ENCODE measurements at regions not wholly inside any gene's neighbourhood (a gene's known extent, or its start where the extent isn't known, plus 50 kb on each side); places are given as distances from the start of the nearest gene placed in this dataset.

GRCh38 chr5:133807348-133807747, 161.1 kb downstream of the C5orf15 start:
- Histone ChIP-seq H3K4me3 (ENCODE audit: insufficient read depth, low read length) (no peak overlapping the region), H3K27me3 (ENCODE audit: insufficient read depth, low read length) (peaks cover 11% of the 10 kb centered on the region), H3K27ac (ENCODE audit: low read depth, low read length) (no peak overlapping the region), H4K20me1 (ENCODE audit: insufficient read depth, low read length) (no peaks in the 10 kb centered on the region), H3K9me3 (ENCODE audit: low read depth, low read length) (no peaks in the 10 kb centered on the region), H3K4me2 (ENCODE audit: insufficient read depth, low read length) (no peak overlapping the region), H3K79me2 (ENCODE audit: insufficient read depth, low read length) (no peaks in the 10 kb centered on the region), H3K4me1 (ENCODE audit: insufficient read depth, low read length) (no peaks in the 10 kb centered on the region), H3K36me3 (ENCODE audit: insufficient read depth, low read length) (no peaks in the 10 kb centered on the region), H2AFZ (ENCODE audit: low read length) (no peak overlapping the region)
- no peak for TF ChIP-seq CTCF (IDR thresholded peaks at IDR 0.05; ENCODE audit: extremely low read depth, low read depth, low read length)
- no peak for DNase-seq (ENCODE audit: insufficient read length, low spot score, missing footprints)

DNA sequence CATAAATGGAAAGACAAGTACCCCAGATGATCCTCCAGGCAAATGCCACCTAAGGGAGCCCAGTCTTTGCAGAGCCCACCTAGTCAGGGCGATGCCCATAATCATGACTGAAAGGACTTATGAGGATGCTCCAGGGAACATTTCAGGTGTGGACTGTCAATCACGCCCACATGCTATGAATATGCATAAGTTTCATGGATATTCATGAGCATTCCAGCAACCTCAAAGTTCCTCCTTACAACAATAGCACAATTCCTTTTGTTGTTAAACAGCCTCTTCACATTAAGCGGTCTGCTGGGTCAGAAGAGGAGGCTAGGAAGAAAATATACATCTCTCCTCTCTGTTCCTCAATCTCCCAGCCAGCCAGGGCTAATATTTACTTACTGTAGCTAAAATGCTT, 161.6 kb downstream of the C5orf15 start:
- no peaks in the 10 kb centered on the region for H4K20me1 ChIP-seq (ENCODE audit: insufficient read depth, low read length)
- no peak for DNase-seq (ENCODE audit: insufficient read length, low spot score, missing footprints)
- no peaks in the 10 kb centered on the region for H3K4me1 ChIP-seq (ENCODE audit: insufficient read depth, low read length)
- no peak for TF ChIP-seq CTCF (IDR thresholded peaks at IDR 0.05; ENCODE audit: extremely low read depth, low read depth, low read length)
- H2AFZ ChIP-seq (ENCODE audit: low read length) = no peak overlapping the region
- H3K4me3 ChIP-seq (ENCODE audit: insufficient read depth, low read length) = no peak overlapping the region
- peaks cover 11% of the 10 kb centered on the region for H3K27me3 ChIP-seq (ENCODE audit: insufficient read depth, low read length)
- no peak overlapping the region for H3K4me2 ChIP-seq (ENCODE audit: insufficient read depth, low read length)
- H3K36me3 ChIP-seq (ENCODE audit: insufficient read depth, low read length) = no peaks in the 10 kb centered on the region
- no peaks in the 10 kb centered on the region for H3K9me3 ChIP-seq (ENCODE audit: low read depth, low read length)
- no peaks in the 10 kb centered on the region for H3K79me2 ChIP-seq (ENCODE audit: insufficient read depth, low read length)
- H3K27ac ChIP-seq (ENCODE audit: low read depth, low read length) = no peak overlapping the region

DNA sequence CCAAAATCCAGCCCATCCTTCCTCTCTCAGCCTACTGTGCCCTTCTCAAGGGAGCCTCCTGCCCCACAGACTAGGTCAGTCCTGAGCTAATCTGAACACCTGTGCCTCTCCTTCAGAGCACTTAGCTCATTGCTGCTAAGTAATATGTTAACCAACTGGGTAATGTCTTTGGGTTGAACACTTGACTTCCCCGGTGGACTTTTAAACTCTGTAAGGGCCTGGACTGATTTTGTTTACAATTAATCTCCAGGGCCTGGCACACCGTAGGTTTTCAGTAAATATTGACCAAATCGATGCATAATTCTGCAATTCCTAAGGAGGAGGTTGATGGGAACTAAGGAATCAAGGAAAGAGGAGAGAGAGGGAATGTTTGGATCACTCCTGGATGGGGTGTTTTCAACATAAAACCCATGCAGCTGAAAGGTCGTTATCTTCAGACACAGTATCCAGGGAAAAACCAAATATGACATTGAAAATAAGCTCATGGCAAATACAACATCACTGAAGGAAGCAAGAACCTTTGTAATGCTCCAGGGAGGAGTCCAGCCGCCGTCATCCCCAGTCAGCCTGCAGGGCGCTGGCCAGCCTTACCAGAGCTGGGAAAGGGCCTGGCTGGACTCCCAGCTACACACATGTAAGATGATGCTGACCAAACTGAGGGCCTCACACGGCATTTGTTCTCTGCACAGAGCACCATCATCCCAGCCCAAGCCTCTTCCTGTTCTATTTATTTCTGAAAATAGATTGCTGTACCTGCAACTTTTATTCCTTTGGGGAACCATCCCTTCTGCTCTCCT, 166.3 kb downstream of the C5orf15 start:
- H3K4me3 ChIP-seq (ENCODE audit: insufficient read depth, low read length) = no peak overlapping the region
- no peak overlapping the region for H3K27ac ChIP-seq (ENCODE audit: low read depth, low read length)
- no peaks in the 10 kb centered on the region for H3K36me3 ChIP-seq (ENCODE audit: insufficient read depth, low read length)
- peaks cover 7% of the 10 kb centered on the region for H3K27me3 ChIP-seq (ENCODE audit: insufficient read depth, low read length)
- H3K79me2 ChIP-seq (ENCODE audit: insufficient read depth, low read length) = no peaks in the 10 kb centered on the region
- no peaks in the 10 kb centered on the region for H3K9me3 ChIP-seq (ENCODE audit: low read depth, low read length)
- H3K4me1 ChIP-seq (ENCODE audit: insufficient read depth, low read length) = no peaks in the 10 kb centered on the region
- H3K4me2 ChIP-seq (ENCODE audit: insufficient read depth, low read length) = no peak overlapping the region
- no peaks in the 10 kb centered on the region for H4K20me1 ChIP-seq (ENCODE audit: insufficient read depth, low read length)
- no peak for DNase-seq (ENCODE audit: insufficient read length, low spot score, missing footprints)
- no peak overlapping the region for H2AFZ ChIP-seq (ENCODE audit: low read length)
- no peak for TF ChIP-seq CTCF (IDR thresholded peaks at IDR 0.05; ENCODE audit: extremely low read depth, low read depth, low read length)

DNA sequence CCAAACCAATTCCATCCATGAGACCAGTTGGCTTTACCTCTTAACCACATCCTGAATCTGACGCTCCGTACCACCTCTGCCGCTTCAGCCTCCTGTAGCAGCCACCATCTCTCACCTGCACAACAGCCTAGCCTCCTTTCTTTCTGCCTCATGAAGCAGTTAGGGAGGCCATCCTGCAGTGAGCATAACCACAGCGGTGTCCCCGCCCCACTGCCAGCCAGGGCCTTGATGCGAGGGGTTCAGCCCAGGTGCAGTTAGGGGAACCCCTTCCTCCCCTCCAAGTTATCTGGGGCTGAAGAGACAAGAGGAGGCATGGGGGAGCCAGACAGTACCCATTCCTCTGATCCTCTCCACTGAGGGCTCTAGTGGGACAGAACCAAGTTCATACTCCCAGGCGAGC, 167.0 kb downstream of the C5orf15 start:
- peaks cover 7% of the 10 kb centered on the region for H3K27me3 ChIP-seq (ENCODE audit: insufficient read depth, low read length)
- H3K4me2 ChIP-seq (ENCODE audit: insufficient read depth, low read length) = no peak overlapping the region
- no peak overlapping the region for H2AFZ ChIP-seq (ENCODE audit: low read length)
- H3K36me3 ChIP-seq (ENCODE audit: insufficient read depth, low read length) = no peaks in the 10 kb centered on the region
- no peaks in the 10 kb centered on the region for H4K20me1 ChIP-seq (ENCODE audit: insufficient read depth, low read length)
- no peaks in the 10 kb centered on the region for H3K4me1 ChIP-seq (ENCODE audit: insufficient read depth, low read length)
- H3K79me2 ChIP-seq (ENCODE audit: insufficient read depth, low read length) = no peaks in the 10 kb centered on the region
- DNase-seq (ENCODE audit: insufficient read length, low spot score, missing footprints) = no peak
- no peak overlapping the region for H3K4me3 ChIP-seq (ENCODE audit: insufficient read depth, low read length)
- TF ChIP-seq CTCF (IDR thresholded peaks at IDR 0.05; ENCODE audit: extremely low read depth, low read depth, low read length) = no peak
- H3K27ac ChIP-seq (ENCODE audit: low read depth, low read length) = no peak overlapping the region
- no peaks in the 10 kb centered on the region for H3K9me3 ChIP-seq (ENCODE audit: low read depth, low read length)
